GM12878 (cell line): ENCODE measurements at regions not wholly inside any gene's neighbourhood (a gene's known extent, or its start where the extent isn't known, plus 50 kb on each side); places are given as distances from the start of the nearest gene placed in this dataset.
A peak's percentile ranks its signal among the peaks of the same experiment; 100 is the strongest.
"Not testable (repeated sequence)": the region's sequence is repeated elsewhere in the genome, so short reads cannot be mapped to it uniquely, and the experiment has no call there.

Experiments used
- ATAC-seq: fragments of 200-7000 bp; cut with Tn5 transposase; 3 replicates; pipeline ENCODE4 v1.9.1; 2020; ENCODE audit warnings: mild to moderate bottlenecking, moderate library complexity
- BruUV-seq: library from RNA; stranded (reverse); fragments of 400-500 nt; replicated peaks from 2 replicates; lab custom pipeline; 2021; lab: Mats Ljungman, UMichigan
- CTCF ChIA-PET: fragments of 300-600 bp; sonication (Branson Sonifier 250); formaldehyde crosslinking; extraction: SDS; loops from one replicate; lab custom pipeline; 2021; ENCODE audit warnings: inconsistent platforms; lab: Yijun Ruan, JAX
- POLR2A ChIA-PET: fragments of 350-600 bp; formaldehyde crosslinking; extraction: SDS; loops from one replicate; lab custom pipeline; 2021; ENCODE audit warnings: inconsistent platforms; lab: Charles Lee
- RAD21 ChIA-PET: fragments of 300-600 bp; sonication (Branson Sonifier 250); formaldehyde crosslinking; loops from one replicate; lab custom pipeline; 2023; ENCODE audit warnings: antibody characterized with exemption; ENCODE audit not compliant: unreplicated experiment; lab: Charles Lee
- SMC1A ChIA-PET: fragments of 300-600 bp; sonication (Branson Sonifier 250); formaldehyde crosslinking; loops from one replicate; lab custom pipeline; 2023; ENCODE audit not compliant: unreplicated experiment, uncharacterized antibody; lab: Charles Lee
- DNase-seq: peaks from one replicate; pipeline ENCODE4 v3.0.0-alpha.2; 2011; ENCODE audit warnings: low read depth, low spot score
- FAIRE-seq: peaks from 3 replicates; lab custom pipeline; 2011; peaks lifted over from hg19 to GRCh38; lab: Jason Lieb, UNC
- H2AFZ ChIP-seq: 2 replicates; pipeline ENCODE4 v1.6.0; 2011; ENCODE audit warnings: low read depth, low read length, control low read depth; ENCODE audit not compliant: control insufficient read depth
- H3K27ac ChIP-seq: 2 replicates; pipeline ENCODE4 v1.5.1; 2011; ENCODE audit warnings: control low read depth; ENCODE audit not compliant: control insufficient read depth, insufficient read depth
- H3K27me3 ChIP-seq, 2 experiments: replicated peaks in 1 of 2; 2 replicates each; pipeline versions ENCODE4 v1.6.0 to v1.6.1; 2011; ENCODE audit warnings: low read length in 1 of 2; ENCODE audit not compliant: control insufficient read depth in 2 of 2, insufficient read depth in 2 of 2
- H3K36me3 ChIP-seq, 2 experiments: 2 replicates each; pipeline ENCODE4 v1.5.1; 2011; ENCODE audit warnings: low read length in 1 of 2; ENCODE audit not compliant: control insufficient read depth in 2 of 2, insufficient read depth in 2 of 2
- H3K4me1 ChIP-seq: 2 replicates; pipeline ENCODE4 v1.6.1; 2011; ENCODE audit warnings: mild to moderate bottlenecking, low read length, moderate library complexity, mixed read lengths; ENCODE audit not compliant: control insufficient read depth, insufficient read depth
- H3K4me2 ChIP-seq: 2 replicates; pipeline ENCODE4 v1.6.0; 2011; ENCODE audit warnings: control low read depth; ENCODE audit not compliant: control insufficient read depth, insufficient read depth
- H3K4me3 ChIP-seq: fragments of 200-600 bp; sonication (generic); 2 replicates; pipeline ENCODE4 v1.5.1; 2016
- H3K79me2 ChIP-seq: 2 replicates; pipeline ENCODE4 v1.6.0; 2011; ENCODE audit warnings: low read length; ENCODE audit not compliant: control insufficient read depth, insufficient read depth
- H3K9ac ChIP-seq: 2 replicates; pipeline ENCODE4 v1.8.0; 2011; ENCODE audit warnings: low read length, control low read depth, mixed read lengths; ENCODE audit not compliant: control insufficient read depth, insufficient read depth
- H3K9me3 ChIP-seq: replicated peaks from 3 replicates; pipeline ENCODE4 v1.5.1; 2011; ENCODE audit warnings: mild to moderate bottlenecking, low read length; ENCODE audit not compliant: control insufficient read depth, insufficient read depth
- H4K20me1 ChIP-seq: 2 replicates; pipeline ENCODE4 v1.6.0; 2011; ENCODE audit not compliant: control insufficient read depth, insufficient read depth
- WGBS: methylation state at CpG from one replicate; pipeline ENCODE4 v1.1.6; 2016; ENCODE audit warnings: low lambda C conversion rate; ENCODE audit not compliant: insufficient replicate concordance, insufficient coverage; ENCODE audit errors: missing lambda C conversion rate; 5-methylcytosine and 5-hydroxymethylcytosine counted together
- in situ Hi-C: fragments of 300-500 bp; cut with MboI; formaldehyde crosslinking; loops from 9 replicates; pipeline ENCODE4 v1.14.3; 2018; ENCODE audit warnings: mixed read lengths
- intact Hi-C: fragments of 100-400 bp; cut with micrococcal nuclease; formaldehyde crosslinking; loops from one replicate; pipeline ENCODE4 v1.14.2; 2022; ENCODE audit not compliant: unreplicated experiment

- POLR2A ChIA-PET, H4K20me1 ChIP-seq, H3K27ac ChIP-seq, H3K4me1 ChIP-seq, H3K9ac ChIP-seq, FAIRE-seq, CTCF ChIA-PET, H3K9me3 ChIP-seq, H3K36me3 ChIP-seq, DNase-seq, H2AFZ ChIP-seq, RAD21 ChIA-PET, H3K4me3 ChIP-seq, BruUV-seq, ATAC-seq, H3K4me2 ChIP-seq, in situ Hi-C loops, intact Hi-C loops, H3K79me2 ChIP-seq, H3K27me3 ChIP-seq, SMC1A ChIA-PET: not testable (repeated sequence)
- no CpG with 5 or more reads among the region's 8 CpGs for WGBS
Observed at GRCh38 chr21:7743940-7744339, 2777.4 kb upstream of the TPTE start.

- DNase-seq, CTCF ChIA-PET, BruUV-seq: not testable (repeated sequence)
Observed at GRCh38 chr21:7744406-7745099, 2776.8 kb upstream of the TPTE start.

GRCh38 chr21:7745100-7745450, 2776.3 kb upstream of the TPTE start:
- WGBS, result no CpG with 5 or more reads among the region's 33 CpGs
- SMC1A ChIA-PET, result not testable (repeated sequence)

More at GRCh38 chr21:7744406-7745099, 2776.8 kb upstream of the TPTE start:
- peak; percentile 100 for ATAC-seq
- POLR2A ChIA-PET, H3K36me3 ChIP-seq, in situ Hi-C loops, H3K27me3 ChIP-seq, H3K9ac ChIP-seq, FAIRE-seq, SMC1A ChIA-PET, H3K4me3 ChIP-seq, H4K20me1 ChIP-seq, RAD21 ChIA-PET, H3K4me1 ChIP-seq, H3K27ac ChIP-seq, H2AFZ ChIP-seq, H3K4me2 ChIP-seq, intact Hi-C loops, H3K79me2 ChIP-seq, H3K9me3 ChIP-seq: not testable (repeated sequence)
- no CpG with 5 or more reads among the region's 49 CpGs for WGBS

GRCh38 chr21:7747964-7748363, 2773.4 kb upstream of the TPTE start:
- 83% methylated on average over 2 of the region's 2 CpGs for WGBS
- ATAC-seq, intact Hi-C loops, SMC1A ChIA-PET, H3K9me3 ChIP-seq, H3K4me3 ChIP-seq, H3K27me3 ChIP-seq, DNase-seq, H3K4me1 ChIP-seq, H3K9ac ChIP-seq, FAIRE-seq, H3K36me3 ChIP-seq, POLR2A ChIA-PET, CTCF ChIA-PET, H2AFZ ChIP-seq, H3K27ac ChIP-seq, RAD21 ChIA-PET, H3K79me2 ChIP-seq, in situ Hi-C loops, H3K4me2 ChIP-seq, BruUV-seq, H4K20me1 ChIP-seq: not testable (repeated sequence)

More at GRCh38 chr21:7745100-7745450, 2776.3 kb upstream of the TPTE start:
- FAIRE-seq, H3K4me1 ChIP-seq, H3K4me3 ChIP-seq, H4K20me1 ChIP-seq, CTCF ChIA-PET, intact Hi-C loops, POLR2A ChIA-PET, in situ Hi-C loops, BruUV-seq, H3K4me2 ChIP-seq, H3K36me3 ChIP-seq, RAD21 ChIA-PET, H3K9ac ChIP-seq, H3K9me3 ChIP-seq, DNase-seq, H3K27me3 ChIP-seq, H3K27ac ChIP-seq, H3K79me2 ChIP-seq, H2AFZ ChIP-seq: not testable (repeated sequence)
- ATAC-seq, result peak; percentile 97
